T-cell (primary cell): ENCODE measurements at regions not wholly inside any gene's neighbourhood (a gene's known extent, or its start where the extent isn't known, plus 50 kb on each side); places are given as distances from the start of the nearest gene placed in this dataset.

Experiments
- ATAC-seq, 4 experiments: fragments of 200-7000 bp in 3 of 4; fragments of 150-1000 bp in 1 of 4; cut with Tn5 transposase; replicated peaks in 1 of 4; 1 replicate in 3 of 4; 2 replicates in 1 of 4; pipeline ENCODE4 v1.10.0; 2021; ENCODE audit warnings: moderate library complexity in 3 of 4, mild to moderate bottlenecking in 2 of 4, moderate number of reproducible peaks in 1 of 4
- CTCF ChIA-PET, 2 donors: fragments of 300-600 bp; sonication (Branson Sonifier 250); formaldehyde crosslinking; loops; one replicate each; lab custom pipeline; 2022; ENCODE audit warnings: antibody characterized with exemption in 2 of 2; lab: Charles Lee
- POLR2A ChIA-PET, 2 donors: fragments of 300-600 bp; sonication (Branson Sonifier 250); formaldehyde crosslinking; loops; one replicate each; lab custom pipeline; 2022; ENCODE audit warnings: antibody characterized with exemption in 2 of 2; lab: Charles Lee
- DNase-seq, 35 experiments: peaks; one replicate each; pipeline versions ENCODE4 v3.0.0 to v3.0.0-alpha.2; 2013 to 2023
- H3K27ac ChIP-seq: one replicate; pipeline ENCODE4 v1.5.1; 2013; ENCODE audit warnings: low read length
- H3K27me3 ChIP-seq, 2 experiments: replicated peaks in 1 of 2; 1 replicate in 1 of 2; 2 replicates in 1 of 2; pipeline versions ENCODE4 v1.6.1 to v1.7.0; 2013; ENCODE audit warnings: low read length in 1 of 2, mixed read lengths in 1 of 2; ENCODE audit not compliant: control insufficient read depth in 2 of 2, insufficient read depth in 2 of 2; ENCODE audit errors: extremely low read depth in 1 of 2
- H3K36me3 ChIP-seq, 2 donors: 1 replicate in 1 of 2; 2 replicates in 1 of 2; pipeline versions ENCODE4 v1.6.1 to v1.7.0; 2013; ENCODE audit warnings: low read length in 1 of 2; ENCODE audit not compliant: control insufficient read depth in 2 of 2, insufficient read depth in 1 of 2; ENCODE audit errors: extremely low read depth in 1 of 2
- H3K4me1 ChIP-seq, 2 experiments: 1 replicate in 1 of 2; 2 replicates in 1 of 2; pipeline versions ENCODE4 v1.6.1 to v1.7.0; 2013; ENCODE audit warnings: low read length in 2 of 2, mixed read lengths in 1 of 2; ENCODE audit not compliant: insufficient read depth in 2 of 2, control insufficient read depth in 1 of 2; ENCODE audit errors: extremely low read depth in 1 of 2
- H3K4me3 ChIP-seq, 2 donors: 1 replicate in 1 of 2; 2 replicates in 1 of 2; pipeline versions ENCODE4 v1.5.1 to v1.7.0; 2013; ENCODE audit warnings: mild to moderate bottlenecking in 2 of 2, low read length in 1 of 2, moderate library complexity in 1 of 2; ENCODE audit not compliant: control insufficient read depth in 1 of 2; ENCODE audit errors: extremely low read depth in 1 of 2
- H3K9me3 ChIP-seq: 2 replicates; pipeline ENCODE4 v1.7.0; 2013
- H3K27ac Mint-ChIP-seq, 2 donors: one replicate each; pipeline ENCODE4 v1.8.0; 2020 to 2021; ENCODE audit warnings: mild to moderate bottlenecking in 2 of 2, mixed read lengths in 2 of 2
- H3K27me3 Mint-ChIP-seq, 2 donors: one replicate each; pipeline ENCODE4 v1.8.0; 2021 to 2022; ENCODE audit warnings: mixed read lengths in 2 of 2
- H3K36me3 Mint-ChIP-seq: one replicate; pipeline ENCODE4 v1.8.0; 2021; ENCODE audit warnings: mixed read lengths
- H3K4me1 Mint-ChIP-seq, 3 donors: one replicate each; pipeline ENCODE4 v1.8.0; 2020 to 2022; ENCODE audit warnings: mixed read lengths in 3 of 3, mild to moderate bottlenecking in 1 of 3
- H3K4me3 Mint-ChIP-seq, 3 donors: one replicate each; pipeline ENCODE4 v1.8.0; 2020 to 2022; ENCODE audit warnings: mild to moderate bottlenecking in 3 of 3, mixed read lengths in 3 of 3, moderate library complexity in 3 of 3
- H3K9me3 Mint-ChIP-seq, 3 donors: one replicate each; pipeline ENCODE4 v1.8.0; 2020 to 2022; ENCODE audit warnings: mixed read lengths in 3 of 3
- WGBS: methylation state at CpG from one replicate; pipeline ENCODE4 v1.1.5; 2013; ENCODE audit warnings: missing lambda C conversion rate; ENCODE audit not compliant: insufficient coverage; 5-methylcytosine and 5-hydroxymethylcytosine counted together

DNA sequence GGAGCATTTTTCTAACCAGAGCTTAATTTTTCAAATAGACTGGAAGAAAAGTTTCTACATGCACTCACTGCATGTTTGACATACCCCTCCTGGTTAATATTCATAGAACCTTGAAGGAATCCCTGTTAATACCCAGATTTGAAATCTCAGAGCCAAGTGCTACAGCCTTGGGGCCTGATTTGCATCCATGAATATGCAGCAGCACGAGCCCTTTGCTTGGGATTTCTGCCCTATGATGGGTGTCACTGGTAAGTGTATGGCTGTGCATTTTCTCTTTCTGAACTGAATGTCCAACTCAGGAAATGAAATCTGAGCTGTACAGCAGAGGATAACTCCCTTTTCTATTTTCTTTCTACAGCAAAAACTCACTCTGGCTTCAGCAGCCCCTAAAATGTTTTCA lies 1157.5 kb downstream of the XPNPEP1 start:
- ATAC-seq = no peak

GRCh38 chr10:108757946-108758345 lies 1165.4 kb downstream of the XPNPEP1 start:
- Histone ChIP-seq H3K36me3 (no peaks in the 10 kb centered on the region), H3K4me3 (no peak overlapping the region), H3K4me1 (no peaks in the 10 kb centered on the region), H3K27ac (no peak overlapping the region), H3K27me3 (no peaks in the 10 kb centered on the region), H3K9me3 (no peaks in the 10 kb centered on the region)
- ChIA-PET CTCF (interaction anchor here in 1 of 2 donors (0.6 kb wide), 1 partner anchor 9 kb away, joined by 4 read pairs; no protein-coding TSS in a partner anchor), POLR2A (no interaction called here)
- no peak for DNase-seq
- no peak overlapping the region for H3K27ac Mint-ChIP-seq
- H3K27me3 Mint-ChIP-seq = no peaks in the 10 kb centered on the region
- no peaks in the 10 kb centered on the region for H3K4me1 Mint-ChIP-seq
- no peak overlapping the region for H3K4me3 Mint-ChIP-seq
- H3K9me3 Mint-ChIP-seq = peaks cover 4 to 11% (median 9%) of the 10 kb centered on the region in 3 donors
- WGBS = 67% methylated on average over 1 of the region's 1 CpG
- no peaks in the 10 kb centered on the region for H3K36me3 Mint-ChIP-seq
- no peak for ATAC-seq

More for the DNA sequence above, 1157.5 kb downstream of the XPNPEP1 start:
- Histone ChIP-seq H3K4me3 (no peak overlapping the region), H3K4me1 (no peaks in the 10 kb centered on the region), H3K27me3 (no peaks in the 10 kb centered on the region), H3K27ac (no peak overlapping the region), H3K9me3 (no peaks in the 10 kb centered on the region), H3K36me3 (no peaks in the 10 kb centered on the region)
- Mint-ChIP-seq H3K27me3 (no peaks in the 10 kb centered on the region), H3K9me3 (peaks cover 4 to 11% (median 9%) of the 10 kb centered on the region in 3 donors), H3K4me1 (no peaks in the 10 kb centered on the region), H3K27ac (no peak overlapping the region), H3K36me3 (no peaks in the 10 kb centered on the region), H3K4me3 (no peak overlapping the region)
- ChIA-PET POLR2A (no interaction called here), CTCF (no interaction called here)
- DNase-seq = no peak
- WGBS = no CpG with 5 or more reads among the region's 1 CpG

GRCh38 chr10:108755646-108756045 lies 1167.7 kb downstream of the XPNPEP1 start:
- no peaks in the 10 kb centered on the region for H3K27me3 Mint-ChIP-seq
- Histone ChIP-seq H3K4me1 (no peaks in the 10 kb centered on the region), H3K27me3 (no peaks in the 10 kb centered on the region), H3K27ac (no peak overlapping the region), H3K36me3 (no peaks in the 10 kb centered on the region), H3K9me3 (no peaks in the 10 kb centered on the region), H3K4me3 (no peak overlapping the region)
- no peak overlapping the region for H3K27ac Mint-ChIP-seq
- ChIA-PET CTCF (no interaction called here), POLR2A (no interaction called here)
- H3K36me3 Mint-ChIP-seq = no peaks in the 10 kb centered on the region
- H3K4me1 Mint-ChIP-seq = no peaks in the 10 kb centered on the region
- no peak overlapping the region for H3K4me3 Mint-ChIP-seq
- peaks cover 6 to 16% (median 15%) of the 10 kb centered on the region in 3 donors for H3K9me3 Mint-ChIP-seq
- DNase-seq (no peak), ATAC-seq (no peak)
- no CpG with 5 or more reads among the region's 1 CpG for WGBS

- Histone ChIP-seq H3K4me3 (no peak overlapping the region), H3K27ac (no peak overlapping the region), H3K4me1 (no peaks in the 10 kb centered on the region), H3K9me3 (no peaks in the 10 kb centered on the region), H3K36me3 (no peaks in the 10 kb centered on the region), H3K27me3 (no peaks in the 10 kb centered on the region)
- DNase-seq = no peak
- POLR2A ChIA-PET = no interaction called here
- H3K9me3 Mint-ChIP-seq = peaks cover 6 to 16% (median 11%) of the 10 kb centered on the region in 3 donors
- ATAC-seq = no peak
- H3K27me3 Mint-ChIP-seq = no peaks in the 10 kb centered on the region
- no peak overlapping the region for H3K4me3 Mint-ChIP-seq
- no peaks in the 10 kb centered on the region for H3K4me1 Mint-ChIP-seq
- CTCF ChIA-PET = no interaction called here
- no peaks in the 10 kb centered on the region for H3K36me3 Mint-ChIP-seq
- 17% methylated on average over 1 of the region's 2 CpGs for WGBS
- no peak overlapping the region for H3K27ac Mint-ChIP-seq
Measured at GRCh38 chr10:108753326-108753725, 1170.0 kb downstream of the XPNPEP1 start.

DNA sequence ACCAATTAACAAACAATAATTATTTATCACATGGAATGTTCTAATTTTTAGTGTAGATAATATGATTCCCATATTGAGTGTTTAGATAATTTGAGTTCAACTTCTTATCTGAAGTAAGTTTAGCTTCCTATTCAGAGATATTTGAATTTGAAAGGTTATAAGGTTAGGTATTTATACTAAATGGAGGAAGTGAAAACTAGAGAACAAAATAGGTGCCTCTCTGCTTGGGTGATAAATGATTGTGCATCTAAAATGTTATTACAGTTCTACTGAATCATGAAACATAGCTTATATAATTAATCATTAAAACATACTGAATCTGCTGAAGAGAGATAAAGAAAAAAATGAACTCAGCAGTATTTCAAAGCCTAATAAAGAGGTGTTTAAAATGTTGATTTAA lies 1174.3 kb downstream of the XPNPEP1 start:
- H3K27me3 ChIP-seq = no peaks in the 10 kb centered on the region
- Mint-ChIP-seq H3K36me3 (no peaks in the 10 kb centered on the region), H3K27ac (no peak overlapping the region), H3K4me1 (no peaks in the 10 kb centered on the region), H3K27me3 (no peaks in the 10 kb centered on the region), H3K9me3 (peaks cover 15 to 20% (median 17%) of the 10 kb centered on the region in 3 donors), H3K4me3 (no peak overlapping the region)
- ChIA-PET POLR2A (interaction anchor here (0.6 to 0.7 kb wide), 3 partner anchors 10 to 84 kb away, joined by 3 to 9 read pairs (median 4); no protein-coding TSS in a partner anchor), CTCF (interaction anchor here in 1 of 2 donors (0.7 kb wide), 1 partner anchor 9 kb away, joined by 4 read pairs; no protein-coding TSS in a partner anchor)
- no peak overlapping the region for H3K27ac ChIP-seq
- ATAC-seq (no peak), DNase-seq (no peak)
- no peaks in the 10 kb centered on the region for H3K36me3 ChIP-seq
- H3K4me1 ChIP-seq = no peaks in the 10 kb centered on the region
- no peak overlapping the region for H3K4me3 ChIP-seq
- no peaks in the 10 kb centered on the region for H3K9me3 ChIP-seq

DNA sequence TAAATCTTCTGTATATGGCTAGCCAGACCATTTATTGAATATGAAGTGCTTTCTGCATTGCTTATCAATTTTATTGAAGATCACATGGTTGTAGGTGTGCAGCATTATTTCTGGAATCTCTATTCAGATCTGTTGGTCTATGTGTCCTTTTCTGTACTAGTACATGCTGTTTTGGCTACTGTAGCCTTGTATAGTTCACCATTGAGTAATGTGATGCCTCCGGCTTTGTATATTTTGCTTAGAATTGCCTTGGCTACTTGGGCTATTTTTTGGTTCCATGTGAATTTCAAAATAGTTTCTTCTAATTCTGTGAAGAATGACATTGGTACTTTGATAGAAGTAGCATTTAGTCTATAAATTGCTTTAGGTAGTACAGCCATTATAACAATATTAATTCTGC lies 1187.2 kb downstream of the XPNPEP1 start:
- CTCF ChIA-PET = no interaction called here
- ATAC-seq = no peak
- no peaks in the 10 kb centered on the region for H3K9me3 ChIP-seq

GRCh38 chr10:108735380-108735779 lies 1187.9 kb downstream of the XPNPEP1 start:
- no peak overlapping the region for H3K4me3 ChIP-seq
- no peaks in the 10 kb centered on the region for H3K9me3 ChIP-seq
- H3K4me1 ChIP-seq = no peaks in the 10 kb centered on the region
- Mint-ChIP-seq H3K27ac (no peak overlapping the region), H3K27me3 (no peaks in the 10 kb centered on the region), H3K4me1 (no peaks in the 10 kb centered on the region), H3K9me3 (peaks cover 8 to 28% (median 23%) of the 10 kb centered on the region in 3 donors), H3K36me3 (no peaks in the 10 kb centered on the region), H3K4me3 (no peak overlapping the region)
- no peaks in the 10 kb centered on the region for H3K36me3 ChIP-seq
- no peak for ATAC-seq
- ChIA-PET CTCF (no interaction called here), POLR2A (no interaction called here)
- no peak for DNase-seq
- H3K27me3 ChIP-seq = no peaks in the 10 kb centered on the region
- no CpG with 5 or more reads among the region's 5 CpGs for WGBS
- H3K27ac ChIP-seq = no peak overlapping the region

More for the DNA sequence above, 1187.2 kb downstream of the XPNPEP1 start:
- no peaks in the 10 kb centered on the region for H3K36me3 Mint-ChIP-seq
- DNase-seq = no peak
- H3K27ac Mint-ChIP-seq = no peak overlapping the region
- no peaks in the 10 kb centered on the region for H3K4me1 ChIP-seq
- no peaks in the 10 kb centered on the region for H3K4me1 Mint-ChIP-seq
- no peak overlapping the region for H3K4me3 Mint-ChIP-seq
- H3K36me3 ChIP-seq = no peaks in the 10 kb centered on the region
- POLR2A ChIA-PET = no interaction called here
- H3K9me3 Mint-ChIP-seq = peaks cover 6 to 30% (median 25%) of the 10 kb centered on the region in 3 donors
- no peak overlapping the region for H3K4me3 ChIP-seq
- H3K27me3 Mint-ChIP-seq = no peaks in the 10 kb centered on the region
- H3K27ac ChIP-seq = no peak overlapping the region
- H3K27me3 ChIP-seq = no peaks in the 10 kb centered on the region
- WGBS = 100% methylated on average over 1 of the region's 1 CpG
